ENCODE measurements at regions not wholly inside any gene's neighbourhood (a gene's known extent, or its start where the extent isn't known, plus 50 kb on each side); places are given as distances from the start of the nearest gene placed in this dataset.

DNA sequence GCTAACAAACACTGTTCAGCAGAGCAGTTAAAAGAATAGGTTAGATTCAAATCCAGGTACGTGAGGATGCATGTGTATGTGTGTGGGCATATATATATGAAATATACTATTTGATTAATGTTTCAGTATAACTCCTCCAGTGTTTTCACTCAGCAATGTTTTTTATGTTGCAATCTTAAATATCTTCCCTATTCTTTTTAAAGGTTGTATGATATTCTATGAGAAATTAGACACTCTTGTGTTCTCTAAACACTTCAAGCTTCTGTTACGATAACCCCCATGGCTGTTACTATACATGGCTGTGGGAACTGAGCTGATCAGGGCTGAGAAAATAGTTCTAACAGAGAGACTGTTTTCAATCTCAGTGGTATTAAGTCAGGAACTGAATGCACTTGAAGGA lies 421.0 kb downstream of the CBLN4 start:
- TF ChIP-seq NFRKB (IDR thresholded peaks at IDR 0.05) (no peak), FOXM1 (IDR thresholded peaks at IDR 0.05; ENCODE audit: borderline replicate concordance) (no peak), FOXK2 (IDR thresholded peaks at IDR 0.05) (no peak), L3MBTL2 (conservative IDR thresholded peaks at IDR 0.05) (no peak), SP1 (IDR thresholded peaks at IDR 0.05) (no peak), ELF4 (IDR thresholded peaks at IDR 0.05) (no peak), ZNF384 (IDR thresholded peaks at IDR 0.05) (no peak), BHLHE40 (IDR thresholded peaks at IDR 0.05; ENCODE audit: borderline replicate concordance) (no peak), FOXA1 (IDR thresholded peaks at IDR 0.05) (no peak), LEF1 (IDR thresholded peaks at IDR 0.05; ENCODE audit: borderline replicate concordance) (no peak), TARDBP (IDR thresholded peaks at IDR 0.05) (no peak), CTBP1 (IDR thresholded peaks at IDR 0.05; ENCODE audit: borderline replicate concordance) (no peak), HDGF (IDR thresholded peaks at IDR 0.05; ENCODE audit: borderline replicate concordance) (no peak)
- TF ChIP-seq, protein P1, sequence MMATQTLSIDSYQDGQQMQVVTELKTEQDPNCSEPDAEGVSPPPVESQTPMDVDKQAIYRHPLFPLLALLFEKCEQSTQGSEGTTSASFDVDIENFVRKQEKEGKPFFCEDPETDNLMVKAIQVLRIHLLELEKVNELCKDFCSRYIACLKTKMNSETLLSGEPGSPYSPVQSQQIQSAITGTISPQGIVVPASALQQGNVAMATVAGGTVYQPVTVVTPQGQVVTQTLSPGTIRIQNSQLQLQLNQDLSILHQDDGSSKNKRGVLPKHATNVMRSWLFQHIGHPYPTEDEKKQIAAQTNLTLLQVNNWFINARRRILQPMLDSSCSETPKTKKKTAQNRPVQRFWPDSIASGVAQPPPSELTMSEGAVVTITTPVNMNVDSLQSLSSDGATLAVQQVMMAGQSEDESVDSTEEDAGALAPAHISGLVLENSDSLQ (IDR thresholded peaks at IDR 0.05) = no peak
